HL-60 (cell line): ENCODE measurements at regions not wholly inside any gene's neighbourhood (a gene's known extent, or its start where the extent isn't known, plus 50 kb on each side); places are given as distances from the start of the nearest gene placed in this dataset.

Source experiments
- DNase-seq, 2 experiments: peaks; one replicate each; pipeline ENCODE4 v3.0.0-alpha.2; 2010 to 2020; ENCODE audit warnings: low read depth in 1 of 2, low spot score in 1 of 2
- H3K27ac ChIP-seq: fragments of 250-450 bp; sonication (Bioruptor Pico); replicated peaks from 2 replicates; pipeline ENCODE4 v1.5.1; 2020; ENCODE audit warnings: mild to moderate bottlenecking, moderate library complexity
- H3K27me3 ChIP-seq: fragments of 250-450 bp; sonication (Bioruptor Pico); 2 replicates; pipeline ENCODE4 v1.5.1; 2021; ENCODE audit warnings: mild to moderate bottlenecking, moderate library complexity; ENCODE audit not compliant: insufficient read depth, poor library complexity, severe bottlenecking
- H3K4me3 ChIP-seq: replicated peaks from 2 replicates; pipeline ENCODE4 v1.5.1; 2011; ENCODE audit warnings: mild to moderate bottlenecking, control low read depth, low read length; ENCODE audit not compliant: insufficient read depth
- GABPA ChIP-seq: IDR thresholded peaks from 2 replicates; pipeline ENCODE4 v1.6.1; 2012; ENCODE audit warnings: low read depth
- POLR2AphosphoS5 ChIP-seq: IDR thresholded peaks from 2 replicates; pipeline ENCODE4 v1.6.1; 2012; ENCODE audit warnings: low read depth
- SPI1 ChIP-seq: IDR thresholded peaks from 2 replicates; pipeline ENCODE4 v1.6.1; 2012; ENCODE audit warnings: low read depth, mild to moderate bottlenecking, borderline replicate concordance
- TF ChIP-seq, protein P1 (sequence below): IDR thresholded peaks from 2 replicates; pipeline ENCODE4 v1.6.1; 2012; ENCODE audit warnings: low read depth; ENCODE audit not compliant: insufficient replicate concordance
- TF ChIP-seq, protein P2 (sequence below): IDR thresholded peaks from one replicate; pipeline ENCODE4 v1.5.1; 2011; ENCODE audit warnings: low read length, control low read depth, inconsistent platforms; ENCODE audit not compliant: insufficient read depth

DNA sequence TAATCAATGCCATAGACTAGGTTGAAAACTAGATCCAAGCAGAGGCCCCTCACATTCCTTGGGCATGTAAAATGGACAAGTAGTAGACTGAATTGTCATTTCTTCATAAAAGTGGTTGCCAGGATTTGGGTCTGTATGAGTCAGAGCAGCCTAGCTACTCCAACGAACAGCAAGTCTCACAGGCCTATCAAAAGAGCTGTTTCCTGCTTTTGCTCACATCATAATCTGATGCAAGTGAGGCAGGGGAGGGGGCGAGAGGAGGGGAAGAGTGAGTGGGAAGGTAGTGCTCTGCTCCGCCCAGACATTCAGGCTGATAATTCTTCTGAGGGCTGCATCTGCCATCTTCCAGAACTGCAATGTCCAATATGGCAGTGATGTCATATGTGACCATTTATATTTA is 228.9 kb upstream of the PRICKLE2 start:
- TF ChIP-seq POLR2AphosphoS5 (no peak), SPI1 (no peak), GABPA (no peak)
- TF ChIP-seq, protein P1, sequence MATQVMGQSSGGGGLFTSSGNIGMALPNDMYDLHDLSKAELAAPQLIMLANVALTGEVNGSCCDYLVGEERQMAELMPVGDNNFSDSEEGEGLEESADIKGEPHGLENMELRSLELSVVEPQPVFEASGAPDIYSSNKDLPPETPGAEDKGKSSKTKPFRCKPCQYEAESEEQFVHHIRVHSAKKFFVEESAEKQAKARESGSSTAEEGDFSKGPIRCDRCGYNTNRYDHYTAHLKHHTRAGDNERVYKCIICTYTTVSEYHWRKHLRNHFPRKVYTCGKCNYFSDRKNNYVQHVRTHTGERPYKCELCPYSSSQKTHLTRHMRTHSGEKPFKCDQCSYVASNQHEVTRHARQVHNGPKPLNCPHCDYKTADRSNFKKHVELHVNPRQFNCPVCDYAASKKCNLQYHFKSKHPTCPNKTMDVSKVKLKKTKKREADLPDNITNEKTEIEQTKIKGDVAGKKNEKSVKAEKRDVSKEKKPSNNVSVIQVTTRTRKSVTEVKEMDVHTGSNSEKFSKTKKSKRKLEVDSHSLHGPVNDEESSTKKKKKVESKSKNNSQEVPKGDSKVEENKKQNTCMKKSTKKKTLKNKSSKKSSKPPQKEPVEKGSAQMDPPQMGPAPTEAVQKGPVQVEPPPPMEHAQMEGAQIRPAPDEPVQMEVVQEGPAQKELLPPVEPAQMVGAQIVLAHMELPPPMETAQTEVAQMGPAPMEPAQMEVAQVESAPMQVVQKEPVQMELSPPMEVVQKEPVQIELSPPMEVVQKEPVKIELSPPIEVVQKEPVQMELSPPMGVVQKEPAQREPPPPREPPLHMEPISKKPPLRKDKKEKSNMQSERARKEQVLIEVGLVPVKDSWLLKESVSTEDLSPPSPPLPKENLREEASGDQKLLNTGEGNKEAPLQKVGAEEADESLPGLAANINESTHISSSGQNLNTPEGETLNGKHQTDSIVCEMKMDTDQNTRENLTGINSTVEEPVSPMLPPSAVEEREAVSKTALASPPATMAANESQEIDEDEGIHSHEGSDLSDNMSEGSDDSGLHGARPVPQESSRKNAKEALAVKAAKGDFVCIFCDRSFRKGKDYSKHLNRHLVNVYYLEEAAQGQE = no peak
- TF ChIP-seq, protein P2, sequence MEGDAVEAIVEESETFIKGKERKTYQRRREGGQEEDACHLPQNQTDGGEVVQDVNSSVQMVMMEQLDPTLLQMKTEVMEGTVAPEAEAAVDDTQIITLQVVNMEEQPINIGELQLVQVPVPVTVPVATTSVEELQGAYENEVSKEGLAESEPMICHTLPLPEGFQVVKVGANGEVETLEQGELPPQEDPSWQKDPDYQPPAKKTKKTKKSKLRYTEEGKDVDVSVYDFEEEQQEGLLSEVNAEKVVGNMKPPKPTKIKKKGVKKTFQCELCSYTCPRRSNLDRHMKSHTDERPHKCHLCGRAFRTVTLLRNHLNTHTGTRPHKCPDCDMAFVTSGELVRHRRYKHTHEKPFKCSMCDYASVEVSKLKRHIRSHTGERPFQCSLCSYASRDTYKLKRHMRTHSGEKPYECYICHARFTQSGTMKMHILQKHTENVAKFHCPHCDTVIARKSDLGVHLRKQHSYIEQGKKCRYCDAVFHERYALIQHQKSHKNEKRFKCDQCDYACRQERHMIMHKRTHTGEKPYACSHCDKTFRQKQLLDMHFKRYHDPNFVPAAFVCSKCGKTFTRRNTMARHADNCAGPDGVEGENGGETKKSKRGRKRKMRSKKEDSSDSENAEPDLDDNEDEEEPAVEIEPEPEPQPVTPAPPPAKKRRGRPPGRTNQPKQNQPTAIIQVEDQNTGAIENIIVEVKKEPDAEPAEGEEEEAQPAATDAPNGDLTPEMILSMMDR = no peak
- DNase-seq = no peak
- Histone ChIP-seq H3K27ac (no peak overlapping the region), H3K27me3 (no peaks in the 10 kb centered on the region), H3K4me3 (no peak overlapping the region)

DNA sequence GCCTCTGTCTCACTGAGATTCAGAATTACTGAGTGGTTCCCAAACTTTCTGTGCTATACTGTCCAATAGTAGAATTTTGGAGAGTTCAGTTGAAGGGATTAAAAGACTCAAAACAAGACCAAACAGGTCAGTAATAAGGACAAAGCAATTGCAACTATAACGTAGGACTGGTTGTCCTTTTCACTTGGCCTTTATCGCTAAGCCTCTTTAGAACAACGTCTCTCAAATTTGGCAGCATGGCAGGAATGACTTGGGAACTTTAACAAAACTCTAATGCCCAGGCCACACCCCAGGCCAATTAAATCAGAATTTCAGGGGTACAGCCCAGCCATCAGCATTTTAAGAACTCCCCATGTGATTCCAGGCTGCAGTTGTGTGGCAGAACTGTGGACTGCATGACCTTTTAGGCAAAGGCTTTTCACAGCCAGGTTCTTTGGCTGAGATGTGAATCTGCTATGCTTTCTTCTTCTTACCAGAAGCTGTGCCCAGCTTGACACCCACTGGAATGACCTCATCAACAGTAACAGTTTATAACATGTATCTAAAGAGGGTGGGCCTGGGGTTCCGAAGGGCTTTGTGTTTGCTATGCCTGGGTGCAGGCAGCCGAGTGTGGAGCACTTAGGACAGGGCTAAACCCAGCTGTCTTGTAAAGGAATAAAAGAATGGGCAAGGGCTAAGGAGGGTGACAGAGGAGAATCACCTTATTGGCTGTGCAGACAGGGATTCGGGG is 226.2 kb upstream of the PRICKLE2 start:
- no peak for DNase-seq
- H3K27ac ChIP-seq = no peak overlapping the region
- peaks cover 3% of the 10 kb centered on the region for H3K27me3 ChIP-seq
- no peak overlapping the region for H3K4me3 ChIP-seq
- TF ChIP-seq, protein P1 = no peak
- TF ChIP-seq SPI1 (no peak), GABPA (no peak), POLR2AphosphoS5 (no peak)
- TF ChIP-seq, protein P2 = no peak

DNA sequence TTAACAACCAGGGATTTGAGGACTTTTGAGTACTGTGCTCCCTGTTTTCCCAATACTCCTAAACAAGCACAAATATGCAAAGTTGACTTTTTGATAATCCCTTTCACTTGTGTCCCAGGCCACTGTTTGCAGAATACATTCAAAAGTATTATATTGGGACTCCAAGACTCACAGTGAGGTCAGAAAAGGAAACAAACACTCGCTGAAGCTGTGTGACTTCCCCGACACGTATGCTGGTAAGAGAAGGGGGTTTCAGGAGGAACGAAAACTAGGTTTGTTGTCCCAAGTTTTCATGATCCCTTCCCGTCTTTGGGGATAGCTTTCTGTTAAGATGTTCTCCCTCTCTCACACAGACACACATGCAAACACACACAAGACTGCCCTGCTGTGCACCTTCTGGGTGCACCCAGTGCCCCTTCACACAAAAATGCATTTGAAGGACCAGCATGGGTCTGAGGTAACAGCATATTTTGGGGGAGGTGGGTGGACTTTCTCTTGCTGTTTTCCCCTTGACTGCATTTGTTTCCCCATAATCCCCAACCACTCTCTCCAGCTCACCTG is 225.2 kb upstream of the PRICKLE2 start:
- Histone ChIP-seq H3K27me3 (peaks cover 12% of the 10 kb centered on the region), H3K27ac (no peak overlapping the region), H3K4me3 (no peak overlapping the region)
- DNase-seq = no peak
- TF ChIP-seq GABPA (no peak), POLR2AphosphoS5 (no peak), SPI1 (no peak)
- TF ChIP-seq, protein P1 = no peak
- TF ChIP-seq, protein P2 = no peak
